Ammon's horn (tissue), 1 donor: ENCODE measurements at regions not wholly inside any gene's neighbourhood (a gene's known extent, or its start where the extent isn't known, plus 50 kb on each side); places are given as distances from the start of the nearest gene placed in this dataset.

Experiments
- DNase-seq: peaks from one replicate; pipeline ENCODE4 v3.0.0-alpha.2; 2016; ENCODE audit warnings: low spot score

DNA sequence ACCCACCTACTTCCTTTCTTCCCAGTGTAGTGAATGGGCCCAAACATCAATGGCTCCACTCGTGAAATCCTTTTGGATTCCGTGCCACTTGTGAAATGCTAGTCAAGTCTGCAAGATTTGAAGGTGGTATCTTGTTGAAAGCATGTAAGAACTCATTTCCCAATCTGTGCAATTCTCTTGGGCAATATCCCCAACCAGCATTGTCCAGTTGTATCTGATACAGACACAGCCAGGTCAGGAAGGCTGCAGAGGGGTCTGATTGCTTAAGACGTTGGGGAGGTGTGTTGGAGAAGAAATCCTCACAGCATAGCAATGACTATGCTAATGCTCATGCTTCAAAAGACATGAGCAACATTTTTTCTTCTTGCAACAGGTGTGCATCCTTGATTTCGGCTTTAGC, 164.8 kb downstream of the VEGFC start:
- no peak for DNase-seq

DNA sequence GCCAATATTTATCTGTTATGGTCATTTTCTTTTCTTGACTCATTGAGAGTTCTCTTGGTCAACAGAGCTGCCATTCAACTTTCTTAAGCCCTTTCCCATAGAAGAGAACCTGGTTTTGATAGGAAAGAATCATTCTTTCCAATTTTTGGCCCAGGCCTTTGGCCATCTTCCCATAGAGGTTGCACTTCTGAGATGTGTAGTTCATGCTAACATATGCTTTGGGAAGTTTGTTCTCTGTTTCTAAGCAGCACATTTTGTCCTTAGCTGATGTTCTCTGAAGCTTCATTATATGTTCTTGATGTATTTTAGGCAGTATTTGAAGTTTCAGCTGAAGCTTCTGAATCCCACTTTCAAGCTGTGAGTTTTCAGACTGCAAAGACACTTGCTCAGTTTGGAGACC, 161.1 kb downstream of the VEGFC start:
- DNase-seq, result no peak
